ENCODE measurements at regions not wholly inside any gene's neighbourhood (a gene's known extent, or its start where the extent isn't known, plus 50 kb on each side); places are given as distances from the start of the nearest gene placed in this dataset.
"Not testable (repeated sequence)": the region's sequence is repeated elsewhere in the genome, so short reads cannot be mapped to it uniquely, and the experiment has no call there.

- TF ChIP-seq RAD21 (conservative IDR thresholded peaks at IDR 0.05) (no peak), REST (IDR thresholded peaks at IDR 0.05; ENCODE audit: borderline replicate concordance) (no peak), EZH2 (IDR thresholded peaks at IDR 0.05; ENCODE audit: borderline replicate concordance, insufficient read depth, low read length, poor library complexity, severe bottlenecking) (no peak), SMC3 (conservative IDR thresholded peaks at IDR 0.05; ENCODE audit: poor library complexity) (no peak), TAF1 (IDR thresholded peaks at IDR 0.05; ENCODE audit: low read depth) (no peak), EP300 (conservative IDR thresholded peaks at IDR 0.05; ENCODE audit: poor library complexity, severe bottlenecking) (no peak), POLR2AphosphoS5 (IDR thresholded peaks at IDR 0.05) (no peak), MXI1 (conservative IDR thresholded peaks at IDR 0.05; ENCODE audit: poor library complexity, severe bottlenecking) (no peak)
- TF ChIP-seq, protein P1, sequence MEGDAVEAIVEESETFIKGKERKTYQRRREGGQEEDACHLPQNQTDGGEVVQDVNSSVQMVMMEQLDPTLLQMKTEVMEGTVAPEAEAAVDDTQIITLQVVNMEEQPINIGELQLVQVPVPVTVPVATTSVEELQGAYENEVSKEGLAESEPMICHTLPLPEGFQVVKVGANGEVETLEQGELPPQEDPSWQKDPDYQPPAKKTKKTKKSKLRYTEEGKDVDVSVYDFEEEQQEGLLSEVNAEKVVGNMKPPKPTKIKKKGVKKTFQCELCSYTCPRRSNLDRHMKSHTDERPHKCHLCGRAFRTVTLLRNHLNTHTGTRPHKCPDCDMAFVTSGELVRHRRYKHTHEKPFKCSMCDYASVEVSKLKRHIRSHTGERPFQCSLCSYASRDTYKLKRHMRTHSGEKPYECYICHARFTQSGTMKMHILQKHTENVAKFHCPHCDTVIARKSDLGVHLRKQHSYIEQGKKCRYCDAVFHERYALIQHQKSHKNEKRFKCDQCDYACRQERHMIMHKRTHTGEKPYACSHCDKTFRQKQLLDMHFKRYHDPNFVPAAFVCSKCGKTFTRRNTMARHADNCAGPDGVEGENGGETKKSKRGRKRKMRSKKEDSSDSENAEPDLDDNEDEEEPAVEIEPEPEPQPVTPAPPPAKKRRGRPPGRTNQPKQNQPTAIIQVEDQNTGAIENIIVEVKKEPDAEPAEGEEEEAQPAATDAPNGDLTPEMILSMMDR (IDR thresholded peaks at IDR 0.05; ENCODE audit: poor library complexity, severe bottlenecking): no peak
- no peaks in the 10 kb centered on the region for H3K9me3 ChIP-seq (ENCODE audit: low read length)
These were observed 1239.4 kb upstream of the CRIM1 start for GRCh38 chr2:35116151-35116550.

GRCh38 chr2:35114765-35115164 lies 1240.8 kb upstream of the CRIM1 start:
- H2AFZ ChIP-seq (ENCODE audit: low read depth, low read length): no peak overlapping the region
- no peaks in the 10 kb centered on the region for H3K27me3 ChIP-seq (ENCODE audit: insufficient read depth, low read depth, low read length)
- H3K9me2 ChIP-seq (ENCODE audit: insufficient read depth, low read length): no peaks in the 10 kb centered on the region
- no peaks in the 10 kb centered on the region for H3F3A ChIP-seq (ENCODE audit: insufficient read depth, low read length, poor library complexity, severe bottlenecking)
- no peaks in the 10 kb centered on the region for H3K79me2 ChIP-seq (replicated peaks; ENCODE audit: insufficient read depth, low read length)
- H3K9ac ChIP-seq (ENCODE audit: low read length): no peak overlapping the region
- no peaks in the 10 kb centered on the region for H3K36me3 ChIP-seq (ENCODE audit: insufficient read depth, low read length)
- no peak for TF ChIP-seq RAD21 (conservative IDR thresholded peaks at IDR 0.05)
- no peak for TF ChIP-seq EZH2 (IDR thresholded peaks at IDR 0.05; ENCODE audit: borderline replicate concordance, insufficient read depth, low read length, poor library complexity, severe bottlenecking)
- no peak for TF ChIP-seq SMC3 (conservative IDR thresholded peaks at IDR 0.05; ENCODE audit: poor library complexity)
- no peak for TF ChIP-seq POLR2AphosphoS5 (IDR thresholded peaks at IDR 0.05)
- TF ChIP-seq EP300 (conservative IDR thresholded peaks at IDR 0.05; ENCODE audit: poor library complexity, severe bottlenecking): no peak
- no peak for TF ChIP-seq REST (IDR thresholded peaks at IDR 0.05; ENCODE audit: borderline replicate concordance)
- TF ChIP-seq, protein P1 (IDR thresholded peaks at IDR 0.05; ENCODE audit: poor library complexity, severe bottlenecking): no peak
- no peak for TF ChIP-seq TAF1 (IDR thresholded peaks at IDR 0.05; ENCODE audit: low read depth)
- TF ChIP-seq MXI1 (conservative IDR thresholded peaks at IDR 0.05; ENCODE audit: poor library complexity, severe bottlenecking): no peak
- no peak overlapping the region for H3K4me2 ChIP-seq (ENCODE audit: low read length)
- H3K27ac ChIP-seq (ENCODE audit: low read length): no peak overlapping the region
- no peak overlapping the region for H3K4me3 ChIP-seq (ENCODE audit: low read length)
- no peaks in the 10 kb centered on the region for H3K9me3 ChIP-seq (ENCODE audit: low read length)
- H4K20me1 ChIP-seq (ENCODE audit: insufficient read depth): no peaks in the 10 kb centered on the region

More at GRCh38 chr2:35116151-35116550, 1239.4 kb upstream of the CRIM1 start:
- no peaks in the 10 kb centered on the region for H3K9me2 ChIP-seq (ENCODE audit: insufficient read depth, low read length)
- no peaks in the 10 kb centered on the region for H4K20me1 ChIP-seq (ENCODE audit: insufficient read depth)
- no peak overlapping the region for H3K9ac ChIP-seq (ENCODE audit: low read length)
- no peak overlapping the region for H3K27ac ChIP-seq (ENCODE audit: low read length)
- no peak overlapping the region for H3K4me3 ChIP-seq (ENCODE audit: low read length)
- no peaks in the 10 kb centered on the region for H3K36me3 ChIP-seq (ENCODE audit: insufficient read depth, low read length)
- no peaks in the 10 kb centered on the region for H3K79me2 ChIP-seq (replicated peaks; ENCODE audit: insufficient read depth, low read length)
- no peaks in the 10 kb centered on the region for H3K27me3 ChIP-seq (ENCODE audit: insufficient read depth, low read depth, low read length)
- H2AFZ ChIP-seq (ENCODE audit: low read depth, low read length): no peak overlapping the region
- H3F3A ChIP-seq (ENCODE audit: insufficient read depth, low read length, poor library complexity, severe bottlenecking): no peaks in the 10 kb centered on the region
- no peak overlapping the region for H3K4me2 ChIP-seq (ENCODE audit: low read length)

DNA sequence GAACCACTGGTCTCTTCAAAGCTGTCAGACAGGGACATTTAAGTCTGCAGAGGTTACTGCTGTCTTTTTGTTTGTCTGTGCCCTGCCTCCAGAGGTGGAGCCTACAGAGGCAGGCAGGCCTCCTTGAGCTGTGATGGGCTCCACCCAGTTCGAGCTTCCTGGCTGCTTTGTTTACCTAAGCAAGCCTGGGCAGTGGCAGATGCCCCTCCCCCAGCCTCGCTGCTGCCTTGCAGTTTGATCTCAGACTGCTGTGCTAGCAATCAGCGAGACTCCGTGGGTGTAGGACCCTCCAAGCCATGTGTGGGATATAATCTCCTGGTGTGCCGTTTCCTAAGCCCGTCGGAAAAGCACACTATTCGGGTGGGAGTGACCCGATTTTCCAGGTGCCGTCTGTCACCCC lies 1243.2 kb upstream of the CRIM1 start:
- not testable (repeated sequence) for H3K27me3 ChIP-seq (ENCODE audit: insufficient read depth, low read depth, low read length); H3K4me3 ChIP-seq (ENCODE audit: low read length); H3K36me3 ChIP-seq (ENCODE audit: insufficient read depth, low read length); H3K4me2 ChIP-seq (ENCODE audit: low read length); H3F3A ChIP-seq (ENCODE audit: insufficient read depth, low read length, poor library complexity, severe bottlenecking); H3K79me2 ChIP-seq (replicated peaks; ENCODE audit: insufficient read depth, low read length); H3K27ac ChIP-seq (ENCODE audit: low read length); H4K20me1 ChIP-seq (ENCODE audit: insufficient read depth); H3K9me2 ChIP-seq (ENCODE audit: insufficient read depth, low read length); H3K9me3 ChIP-seq (ENCODE audit: low read length); H3K9ac ChIP-seq (ENCODE audit: low read length); H2AFZ ChIP-seq (ENCODE audit: low read depth, low read length)
